ENCODE measurements at regions not wholly inside any gene's neighbourhood (a gene's known extent, or its start where the extent isn't known, plus 50 kb on each side); places are given as distances from the start of the nearest gene placed in this dataset.
"Not testable (repeated sequence)": the region's sequence is repeated elsewhere in the genome, so short reads cannot be mapped to it uniquely, and the experiment has no call there.

DNA sequence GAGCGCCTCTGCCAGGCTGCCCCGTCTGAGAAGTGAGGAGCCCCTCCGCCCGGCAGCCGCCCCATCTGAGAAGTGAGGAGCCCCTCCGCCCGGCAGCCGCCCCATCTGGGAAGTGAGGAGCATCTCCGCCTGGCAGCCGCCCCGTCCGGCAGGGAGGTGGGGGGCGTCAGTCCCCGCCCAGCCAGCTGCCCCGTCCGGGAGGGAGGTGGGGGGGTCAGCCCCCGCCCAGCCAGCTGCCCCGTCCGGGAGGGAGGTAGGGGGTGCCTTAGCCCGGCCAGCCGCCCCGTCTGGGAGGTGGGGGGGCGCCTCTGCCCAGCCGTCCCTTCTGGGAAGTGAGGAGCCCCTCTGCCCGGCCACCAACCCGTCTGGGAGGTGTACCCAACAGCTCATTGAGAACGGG lies 75.4 kb upstream of the DIO2 start:
- DNase-seq: not testable (repeated sequence)

DNA sequence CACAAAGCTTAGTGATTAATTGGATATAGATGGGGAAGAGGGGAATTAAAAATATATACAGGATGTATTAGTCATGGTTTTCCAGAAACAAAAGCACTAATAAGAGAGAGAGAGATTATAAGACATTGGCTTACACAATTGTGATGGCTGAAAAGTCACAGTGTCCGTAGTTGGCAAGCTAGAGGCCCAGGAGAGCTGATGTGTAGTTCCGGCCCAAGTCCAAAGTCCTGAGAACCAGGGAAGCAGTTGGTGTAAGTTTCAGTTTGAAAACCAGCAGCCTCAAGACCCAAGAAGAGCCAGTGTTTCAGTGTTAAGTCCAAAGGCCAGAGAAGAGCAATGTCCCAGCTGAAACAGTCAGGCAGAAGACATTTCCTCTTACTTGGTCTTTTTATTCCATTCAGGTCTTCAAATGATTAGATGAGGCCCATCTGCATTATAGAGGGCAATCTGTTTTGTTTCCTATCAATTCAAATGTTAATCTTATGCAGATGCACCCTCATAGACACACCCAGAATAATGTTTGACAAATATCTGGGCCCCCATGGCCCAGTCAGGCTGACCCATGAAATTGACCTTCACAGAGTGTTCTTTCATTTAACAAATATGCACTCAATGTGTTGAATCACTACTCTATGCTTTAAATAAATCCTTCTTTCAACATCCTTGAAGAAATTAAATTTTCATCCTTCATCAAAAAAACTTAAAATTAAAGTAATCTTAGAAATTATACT lies 67.2 kb upstream of the DIO2 start:
- no peak for DNase-seq

DNA sequence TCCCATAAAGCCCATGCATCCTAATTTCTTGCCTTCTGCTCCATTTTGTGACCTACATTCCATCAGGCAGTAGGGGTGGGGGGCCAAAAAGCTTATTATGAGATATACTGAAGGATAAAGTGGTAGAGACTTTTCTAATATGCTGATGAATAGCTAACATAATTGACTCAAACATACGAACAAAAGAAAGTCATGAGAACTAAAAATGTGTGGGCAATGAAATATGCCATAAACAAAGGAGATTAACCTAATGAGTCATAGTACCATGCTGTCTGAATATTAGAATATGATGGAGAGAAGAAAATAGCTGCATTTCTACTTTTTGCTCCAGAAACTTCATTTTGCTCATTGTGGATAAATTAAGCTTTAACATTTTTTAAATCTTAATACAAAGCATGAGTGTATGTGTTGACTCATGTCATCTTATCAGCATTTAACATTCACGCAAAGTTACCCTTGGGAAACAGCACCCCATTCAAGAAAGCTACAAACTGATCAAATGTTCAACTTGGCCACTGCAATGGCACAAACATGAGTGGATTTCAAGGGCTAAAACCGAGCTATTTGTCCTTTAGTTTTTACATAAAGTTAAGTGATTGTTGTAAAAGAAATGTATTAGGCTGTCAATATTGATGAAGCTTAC lies 64.0 kb upstream of the DIO2 start:
- DNase-seq: no peak

DNA sequence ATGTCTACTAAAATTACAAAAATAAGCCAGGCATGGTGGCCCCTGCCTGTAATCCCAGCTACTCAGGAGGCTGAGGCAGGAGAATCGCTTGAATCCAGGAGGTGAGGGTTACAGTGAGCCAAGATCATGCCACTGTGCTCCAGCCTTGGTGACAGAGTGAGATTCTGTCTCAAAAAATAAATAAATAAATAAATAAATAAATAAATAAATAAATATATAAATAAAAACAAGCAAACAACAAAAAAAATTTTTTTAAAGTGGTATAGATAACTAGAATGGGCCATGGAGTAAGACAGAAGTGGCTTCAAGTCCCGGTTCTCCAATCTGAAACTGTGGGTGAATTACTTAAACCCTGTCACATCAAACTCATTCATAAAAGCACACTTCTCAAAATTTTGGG lies 63.0 kb upstream of the DIO2 start:
- not testable (repeated sequence) for DNase-seq

DNA sequence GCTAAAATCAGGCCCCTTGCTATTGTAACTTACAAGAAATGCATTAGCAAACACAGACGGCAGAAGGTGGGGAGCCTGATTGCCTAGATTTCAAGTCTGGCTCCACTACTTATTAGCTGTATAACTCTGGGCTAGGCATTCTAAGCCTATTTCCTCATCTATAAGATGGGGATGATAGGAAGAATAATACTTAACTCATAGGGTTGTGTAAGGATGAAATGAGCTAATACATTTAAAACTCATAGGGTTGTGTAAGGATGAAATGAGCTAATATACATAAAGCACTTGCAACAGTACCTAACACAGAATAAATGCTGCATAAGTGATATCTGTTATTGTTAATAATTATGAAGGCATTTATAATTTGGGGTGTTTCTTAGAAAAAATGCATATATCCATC lies 60.1 kb upstream of the DIO2 start:
- no peak for DNase-seq

DNA sequence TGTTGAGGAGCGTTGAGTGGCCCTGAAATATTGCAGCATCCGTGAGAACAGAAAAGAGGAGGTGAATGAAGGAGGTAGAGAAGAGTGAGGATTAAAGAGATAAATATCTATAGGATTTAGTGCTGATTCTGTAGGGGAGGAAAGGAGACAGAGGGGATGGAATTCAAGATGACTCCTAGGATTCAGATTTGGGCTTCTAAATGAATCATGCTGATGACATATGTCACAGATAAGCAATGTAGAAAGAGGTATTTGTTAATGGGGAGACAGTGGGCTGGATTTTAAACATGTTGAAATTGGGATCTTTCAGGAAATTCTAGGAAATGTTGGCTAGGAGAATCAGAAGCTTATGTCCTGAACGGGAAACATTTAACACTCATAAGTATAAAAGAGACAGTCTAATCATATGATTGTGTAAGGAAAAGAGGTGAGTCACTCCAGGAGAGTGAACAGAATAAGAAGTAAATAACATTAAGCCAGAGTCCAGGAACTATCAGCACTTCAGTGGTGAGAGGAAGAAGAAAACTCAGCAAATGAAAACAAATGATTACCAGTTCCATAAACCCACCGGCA lies 58.1 kb upstream of the DIO2 start:
- no peak for DNase-seq

DNA sequence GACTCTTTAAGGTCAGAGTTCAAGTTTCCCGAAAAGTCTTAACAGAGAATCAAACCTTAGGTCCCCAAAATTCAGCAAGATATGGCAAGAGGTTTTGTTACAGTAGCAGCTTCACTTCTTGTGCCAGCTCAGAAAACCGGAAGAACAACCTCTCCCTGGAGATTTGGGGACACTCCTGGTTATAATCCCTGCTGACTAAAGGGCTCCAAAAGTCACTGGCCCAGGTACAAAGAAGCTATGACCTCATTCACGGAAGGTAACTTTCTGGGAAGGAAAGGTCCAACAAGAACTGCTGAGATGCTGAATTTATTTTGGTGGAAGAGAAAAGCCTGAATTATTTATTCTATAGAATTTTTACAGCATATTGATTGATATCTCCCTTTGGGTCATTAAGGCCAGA lies 55.6 kb upstream of the DIO2 start:
- no peak for DNase-seq

DNA sequence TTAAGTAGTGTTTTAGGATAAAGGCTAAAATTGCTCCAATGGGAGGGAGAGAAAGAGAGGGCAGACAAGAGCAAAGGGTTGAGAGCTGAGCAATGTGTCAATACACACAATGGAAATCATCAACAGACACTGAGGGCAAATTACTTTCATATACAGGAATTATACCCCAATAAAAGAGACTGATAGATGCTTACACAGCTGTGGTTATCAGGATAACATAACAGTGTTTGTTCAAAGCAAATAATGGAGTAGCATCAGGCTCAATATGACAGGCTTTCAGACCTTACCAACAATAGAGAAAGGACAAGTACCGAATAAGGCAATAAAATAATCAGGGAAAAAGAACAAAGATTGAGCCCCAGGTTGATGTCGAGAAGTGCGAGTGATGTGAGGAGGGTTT lies 53.4 kb upstream of the DIO2 start:
- DNase-seq: no peak

Data from islet precursor cell (in vitro differentiated cells).